GM19035 (cell line): ENCODE measurements at regions not wholly inside any gene's neighbourhood (a gene's known extent, or its start where the extent isn't known, plus 50 kb on each side); places are given as distances from the start of the nearest gene placed in this dataset.

Experiments used
- ATAC-seq: cut with Tn5 transposase; IDR thresholded peaks from one replicate; pipeline ENCODE4 v1.9.1; 2021; ENCODE audit not compliant: unreplicated experiment

GRCh38 chr6:90874931-90875330 lies 288.1 kb upstream of the MAP3K7 start:
- ATAC-seq = no peak

GRCh38 chr6:90872981-90873380 lies 286.1 kb upstream of the MAP3K7 start:
- no peak for ATAC-seq

- ATAC-seq = no peak
Observed at GRCh38 chr6:90870561-90870960, 283.7 kb upstream of the MAP3K7 start.

- no peak for ATAC-seq
Observed at GRCh38 chr6:90868656-90869055, 281.8 kb upstream of the MAP3K7 start.

GRCh38 chr6:90868256-90868655 lies 281.4 kb upstream of the MAP3K7 start:
- ATAC-seq = no peak

GRCh38 chr6:90865513-90865912 lies 278.6 kb upstream of the MAP3K7 start:
- no peak for ATAC-seq

GRCh38 chr6:90863043-90863442 lies 276.2 kb upstream of the MAP3K7 start:
- ATAC-seq = no peak

- no peak for ATAC-seq
Observed at GRCh38 chr6:90860822-90861601, 274.1 kb upstream of the MAP3K7 start.

GRCh38 chr6:90859612-90860011 lies 272.7 kb upstream of the MAP3K7 start:
- ATAC-seq = no peak

- ATAC-seq = no peak
Observed at GRCh38 chr6:90859056-90859455, 272.2 kb upstream of the MAP3K7 start.

GRCh38 chr6:90849686-90850085 lies 262.8 kb upstream of the MAP3K7 start:
- no peak for ATAC-seq

- no peak for ATAC-seq
Observed at GRCh38 chr6:90846824-90847223, 260.0 kb upstream of the MAP3K7 start.

GRCh38 chr6:90835596-90836212 lies 248.8 kb upstream of the MAP3K7 start:
- no peak for ATAC-seq

- ATAC-seq = no peak
Observed at GRCh38 chr6:90829311-90829710, 242.4 kb upstream of the MAP3K7 start.

GRCh38 chr6:90820436-90820835 lies 233.6 kb upstream of the MAP3K7 start:
- no peak for ATAC-seq

- ATAC-seq = no peak
Observed at GRCh38 chr6:90819483-90819882, 232.6 kb upstream of the MAP3K7 start.

GRCh38 chr6:90818163-90818562 lies 231.3 kb upstream of the MAP3K7 start:
- ATAC-seq = no peak

GRCh38 chr6:90816764-90817163 lies 229.9 kb upstream of the MAP3K7 start:
- ATAC-seq = no peak

- ATAC-seq = no peak
Observed at GRCh38 chr6:90811596-90812226, 224.8 kb upstream of the MAP3K7 start.

- ATAC-seq = no peak
Observed at GRCh38 chr6:90809035-90809434, 222.2 kb upstream of the MAP3K7 start.

- no peak for ATAC-seq
Observed at GRCh38 chr6:90807791-90808701, 221.2 kb upstream of the MAP3K7 start.
